Activated T-helper 1 cell treated with anti-CD3 and anti-CD28 coated beads, Interleukin-12 subunit alpha, Interleukin-12 subunit beta, Interleukin-2, Interleukin-4 antibody, amounts not matched to agents 30 ng/mL and 10 ng/mL and 1 ng/mL, durations not matched to agents 14 hours and 24 hours and 36 hours (primary cell): ENCODE measurements at regions not wholly inside any gene's neighbourhood (a gene's known extent, or its start where the extent isn't known, plus 50 kb on each side); places are given as distances from the start of the nearest gene placed in this dataset.

Experiments
- DNase-seq: peaks from one replicate; pipeline ENCODE4 v3.0.0; 2021; ENCODE audit warnings: low spot score
- H3K27ac Mint-ChIP-seq: one replicate; pipeline ENCODE4 v1.8.0; 2021; ENCODE audit warnings: mild to moderate bottlenecking, mixed read lengths
- H3K27me3 Mint-ChIP-seq: one replicate; pipeline ENCODE4 v1.8.0; 2022; ENCODE audit warnings: mild to moderate bottlenecking, moderate library complexity, mixed read lengths; ENCODE audit not compliant: insufficient read depth
- H3K36me3 Mint-ChIP-seq: one replicate; pipeline ENCODE4 v1.8.0; 2021; ENCODE audit warnings: low read depth, mixed read lengths
- H3K4me1 Mint-ChIP-seq: one replicate; pipeline ENCODE4 v1.8.0; 2021; ENCODE audit warnings: low read depth, mixed read lengths
- H3K4me3 Mint-ChIP-seq: one replicate; pipeline ENCODE4 v1.8.0; 2021; ENCODE audit warnings: mild to moderate bottlenecking, moderate library complexity, mixed read lengths
- H3K9me3 Mint-ChIP-seq: one replicate; pipeline ENCODE4 v1.8.0; 2021; ENCODE audit warnings: mixed read lengths
- intact Hi-C: fragments of 100-400 bp; cut with micrococcal nuclease; formaldehyde crosslinking; loops from one replicate; pipeline ENCODE4 v1.15.1; 2024

- H3K27me3 Mint-ChIP-seq = no peaks in the 10 kb centered on the region
Measured at GRCh38 chr7:115417662-115418061, 495.8 kb downstream of the MDFIC start.

GRCh38 chr7:115410972-115411686 lies 489.2 kb downstream of the MDFIC start:
- no peak for DNase-seq
- H3K36me3 Mint-ChIP-seq = no peaks in the 10 kb centered on the region
- H3K9me3 Mint-ChIP-seq = no peaks in the 10 kb centered on the region
- no peaks in the 10 kb centered on the region for H3K4me1 Mint-ChIP-seq
- H3K27ac Mint-ChIP-seq = no peak overlapping the region
- H3K4me3 Mint-ChIP-seq = no peak overlapping the region
- intact Hi-C loops = no loop called here
- no peaks in the 10 kb centered on the region for H3K27me3 Mint-ChIP-seq

More at GRCh38 chr7:115417662-115418061, 495.8 kb downstream of the MDFIC start:
- intact Hi-C loops = no loop called here
- DNase-seq = no peak
- Mint-ChIP-seq H3K4me3 (no peak overlapping the region), H3K4me1 (no peaks in the 10 kb centered on the region), H3K9me3 (no peaks in the 10 kb centered on the region), H3K36me3 (no peaks in the 10 kb centered on the region), H3K27ac (no peak overlapping the region)

- no peaks in the 10 kb centered on the region for H3K36me3 Mint-ChIP-seq
- H3K4me3 Mint-ChIP-seq = no peak overlapping the region
- DNase-seq = no peak
- no peak overlapping the region for H3K27ac Mint-ChIP-seq
- intact Hi-C loops = no loop called here
- no peaks in the 10 kb centered on the region for H3K4me1 Mint-ChIP-seq
- no peaks in the 10 kb centered on the region for H3K27me3 Mint-ChIP-seq
- H3K9me3 Mint-ChIP-seq = no peaks in the 10 kb centered on the region
Measured at GRCh38 chr7:115410434-115410820, 488.5 kb downstream of the MDFIC start.

GRCh38 chr7:115409682-115410433 lies 488.0 kb downstream of the MDFIC start:
- H3K9me3 Mint-ChIP-seq = no peaks in the 10 kb centered on the region

GRCh38 chr7:115406219-115406618 lies 484.3 kb downstream of the MDFIC start:
- no peak overlapping the region for H3K4me3 Mint-ChIP-seq
- DNase-seq = no peak
- H3K27ac Mint-ChIP-seq = no peak overlapping the region
- H3K9me3 Mint-ChIP-seq = no peaks in the 10 kb centered on the region
- H3K27me3 Mint-ChIP-seq = peaks cover 2% of the 10 kb centered on the region
- intact Hi-C loops = no loop called here
- no peaks in the 10 kb centered on the region for H3K36me3 Mint-ChIP-seq
- no peaks in the 10 kb centered on the region for H3K4me1 Mint-ChIP-seq

More at GRCh38 chr7:115409682-115410433, 488.0 kb downstream of the MDFIC start:
- intact Hi-C loops = no loop called here
- H3K27me3 Mint-ChIP-seq = no peaks in the 10 kb centered on the region
- no peaks in the 10 kb centered on the region for H3K36me3 Mint-ChIP-seq
- DNase-seq = no peak
- no peak overlapping the region for H3K27ac Mint-ChIP-seq
- H3K4me3 Mint-ChIP-seq = no peak overlapping the region
- no peaks in the 10 kb centered on the region for H3K4me1 Mint-ChIP-seq

- no peak for DNase-seq
- H3K27me3 Mint-ChIP-seq = no peaks in the 10 kb centered on the region
- H3K4me3 Mint-ChIP-seq = no peak overlapping the region
- H3K9me3 Mint-ChIP-seq = no peaks in the 10 kb centered on the region
- no peaks in the 10 kb centered on the region for H3K36me3 Mint-ChIP-seq
- H3K27ac Mint-ChIP-seq = no peak overlapping the region
- intact Hi-C loops = no loop called here
- H3K4me1 Mint-ChIP-seq = no peaks in the 10 kb centered on the region
Measured at GRCh38 chr7:115387137-115387536, 465.2 kb downstream of the MDFIC start.

GRCh38 chr7:115379321-115379720 lies 457.4 kb downstream of the MDFIC start:
- no peaks in the 10 kb centered on the region for H3K4me1 Mint-ChIP-seq
- DNase-seq = no peak
- H3K36me3 Mint-ChIP-seq = no peaks in the 10 kb centered on the region
- no peaks in the 10 kb centered on the region for H3K9me3 Mint-ChIP-seq
- H3K27me3 Mint-ChIP-seq = peaks cover 4% of the 10 kb centered on the region
- no peak overlapping the region for H3K27ac Mint-ChIP-seq
- intact Hi-C loops = loop anchor here (10.0 kb wide), 1 partner anchor 515 kb away; no protein-coding TSS in a partner anchor
- H3K4me3 Mint-ChIP-seq = no peak overlapping the region

- no peak for DNase-seq
- Mint-ChIP-seq H3K36me3 (no peaks in the 10 kb centered on the region), H3K9me3 (no peaks in the 10 kb centered on the region), H3K4me1 (no peaks in the 10 kb centered on the region), H3K27me3 (peaks cover 1% of the 10 kb centered on the region), H3K4me3 (no peak overlapping the region), H3K27ac (no peak overlapping the region)
- intact Hi-C loops = no loop called here
Measured at GRCh38 chr7:115368998-115369397, 447.1 kb downstream of the MDFIC start.

- no peaks in the 10 kb centered on the region for H3K9me3 Mint-ChIP-seq
- no peak overlapping the region for H3K27ac Mint-ChIP-seq
- no peaks in the 10 kb centered on the region for H3K4me1 Mint-ChIP-seq
- H3K4me3 Mint-ChIP-seq = no peak overlapping the region
- intact Hi-C loops = no loop called here
- no peaks in the 10 kb centered on the region for H3K36me3 Mint-ChIP-seq
- no peak for DNase-seq
- H3K27me3 Mint-ChIP-seq = peaks cover 1% of the 10 kb centered on the region
Measured at GRCh38 chr7:115363916-115364315, 442.0 kb downstream of the MDFIC start.

- DNase-seq = no peak
- Mint-ChIP-seq H3K4me3 (no peak overlapping the region), H3K27me3 (peaks cover 1% of the 10 kb centered on the region), H3K36me3 (no peaks in the 10 kb centered on the region), H3K4me1 (no peaks in the 10 kb centered on the region), H3K27ac (no peak overlapping the region), H3K9me3 (no peaks in the 10 kb centered on the region)
- intact Hi-C loops = no loop called here
Measured at GRCh38 chr7:115359955-115360354, 438.1 kb downstream of the MDFIC start.

GRCh38 chr7:115359119-115359518 lies 437.2 kb downstream of the MDFIC start:
- Mint-ChIP-seq H3K4me3 (no peak overlapping the region), H3K27me3 (no peaks in the 10 kb centered on the region), H3K4me1 (no peaks in the 10 kb centered on the region), H3K27ac (no peak overlapping the region), H3K9me3 (no peaks in the 10 kb centered on the region), H3K36me3 (no peaks in the 10 kb centered on the region)
- DNase-seq = no peak
- intact Hi-C loops = no loop called here

GRCh38 chr7:115357703-115357999 lies 435.8 kb downstream of the MDFIC start:
- Mint-ChIP-seq H3K36me3 (no peaks in the 10 kb centered on the region), H3K4me3 (no peak overlapping the region)

GRCh38 chr7:115356999-115357702 lies 435.3 kb downstream of the MDFIC start:
- Mint-ChIP-seq H3K4me1 (no peaks in the 10 kb centered on the region), H3K9me3 (no peaks in the 10 kb centered on the region), H3K4me3 (no peak overlapping the region), H3K27ac (no peak overlapping the region), H3K36me3 (no peaks in the 10 kb centered on the region), H3K27me3 (no peaks in the 10 kb centered on the region)
- intact Hi-C loops = no loop called here
- no peak for DNase-seq

More at GRCh38 chr7:115357703-115357999, 435.8 kb downstream of the MDFIC start:
- Mint-ChIP-seq H3K4me1 (no peaks in the 10 kb centered on the region), H3K9me3 (no peaks in the 10 kb centered on the region), H3K27ac (no peak overlapping the region), H3K27me3 (no peaks in the 10 kb centered on the region)
- no peak for DNase-seq
- intact Hi-C loops = no loop called here
